RWPE2 (cell line): ENCODE measurements at regions not wholly inside any gene's neighbourhood (a gene's known extent, or its start where the extent isn't known, plus 50 kb on each side); places are given as distances from the start of the nearest gene placed in this dataset.

ENCODE experiments used
- ATAC-seq: fragments of 200-7000 bp; cut with Tn5 transposase; 3 replicates; pipeline ENCODE4 v1.9.1; 2021; ENCODE audit warnings: low read depth
- DNase-seq: peaks from one replicate; pipeline ENCODE4 v3.0.0-alpha.2; 2020; ENCODE audit warnings: low spot score
- H3K27ac ChIP-seq: fragments of 450-650 bp; 2 replicates; pipeline ENCODE4 v1.5.1; 2017; ENCODE audit warnings: mild to moderate bottlenecking; ENCODE audit not compliant: poor library complexity, severe bottlenecking
- H3K27me3 ChIP-seq: fragments of 250-450 bp; sonication (Bioruptor Pico); 2 replicates; pipeline ENCODE4 v1.5.1; 2021; ENCODE audit warnings: mild to moderate bottlenecking, moderate library complexity; ENCODE audit not compliant: insufficient read depth, poor library complexity, severe bottlenecking
- H3K36me3 ChIP-seq: fragments of 250-450 bp; sonication (Bioruptor Pico); 2 replicates; pipeline ENCODE4 v1.5.1; 2020; ENCODE audit warnings: low read depth, mild to moderate bottlenecking, moderate library complexity
- H3K4me1 ChIP-seq: fragments of 250-450 bp; sonication (Bioruptor Pico); 2 replicates; pipeline ENCODE4 v1.5.1; 2021; ENCODE audit warnings: mild to moderate bottlenecking, moderate library complexity; ENCODE audit not compliant: insufficient read depth, poor library complexity, severe bottlenecking
- H3K4me3 ChIP-seq: fragments of 250-450 bp; sonication (Bioruptor Pico); 2 replicates; pipeline ENCODE4 v1.5.1; 2021; ENCODE audit warnings: mild to moderate bottlenecking, moderate library complexity; ENCODE audit not compliant: severe bottlenecking
- H3K9me3 ChIP-seq: fragments of 250-450 bp; sonication (Bioruptor Pico); 2 replicates; pipeline ENCODE4 v1.5.1; 2021; ENCODE audit warnings: mild to moderate bottlenecking, moderate library complexity; ENCODE audit not compliant: severe bottlenecking
- TF ChIP-seq, protein P1 (sequence below): fragments of 450-650 bp; IDR thresholded peaks from one replicate; pipeline ENCODE4 v1.5.1; 2017; ENCODE audit warnings: mild to moderate bottlenecking, moderate library complexity; ENCODE audit not compliant: poor library complexity, severe bottlenecking

DNA sequence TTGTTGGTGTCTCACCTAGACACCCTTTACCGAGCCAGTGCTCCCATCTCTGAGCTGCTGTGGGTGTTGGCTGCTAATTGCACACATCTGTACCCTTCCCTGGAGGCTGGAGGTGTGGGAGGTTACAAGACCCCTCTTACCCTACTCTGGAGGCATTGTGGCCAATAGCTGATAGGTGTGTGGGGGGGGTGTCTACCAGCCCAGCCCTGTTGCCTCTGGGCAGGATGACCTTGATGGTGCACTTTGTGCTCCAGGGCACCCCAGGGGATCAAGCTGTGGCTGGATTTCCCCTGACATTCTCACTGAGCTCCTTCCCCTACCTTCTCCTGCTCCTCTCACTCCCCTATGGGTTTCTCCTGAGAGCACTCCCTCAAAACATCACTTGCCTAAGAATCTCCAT, 104.7 kb upstream of the ADPGK start:
- H3K4me1 ChIP-seq = no peaks in the 10 kb centered on the region

DNA sequence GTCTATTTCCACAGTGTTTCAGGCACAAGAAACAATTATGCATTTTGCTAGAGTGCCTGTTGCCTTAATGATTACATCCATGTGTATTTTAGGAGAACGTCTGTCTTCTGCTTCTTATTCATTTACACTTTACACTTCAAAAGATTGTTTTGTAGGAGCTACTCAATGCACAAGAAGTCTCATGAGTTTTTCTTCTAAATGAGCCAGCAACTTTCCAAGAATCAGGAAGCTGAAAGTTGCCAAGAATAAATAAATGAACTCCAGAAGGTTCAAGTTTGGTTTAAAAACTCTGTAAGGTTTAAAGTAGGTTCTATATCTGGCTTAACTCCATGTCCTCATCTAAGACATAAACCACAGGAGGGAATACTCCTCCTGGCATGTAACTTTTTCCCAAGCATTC, 103.8 kb upstream of the ADPGK start:
- Histone ChIP-seq H3K27ac (no peak overlapping the region), H3K9me3 (peaks cover under 1% of the 10 kb centered on the region), H3K4me3 (no peak overlapping the region), H3K4me1 (no peaks in the 10 kb centered on the region), H3K27me3 (peaks cover 8% of the 10 kb centered on the region), H3K36me3 (no peaks in the 10 kb centered on the region)
- TF ChIP-seq, protein P1, sequence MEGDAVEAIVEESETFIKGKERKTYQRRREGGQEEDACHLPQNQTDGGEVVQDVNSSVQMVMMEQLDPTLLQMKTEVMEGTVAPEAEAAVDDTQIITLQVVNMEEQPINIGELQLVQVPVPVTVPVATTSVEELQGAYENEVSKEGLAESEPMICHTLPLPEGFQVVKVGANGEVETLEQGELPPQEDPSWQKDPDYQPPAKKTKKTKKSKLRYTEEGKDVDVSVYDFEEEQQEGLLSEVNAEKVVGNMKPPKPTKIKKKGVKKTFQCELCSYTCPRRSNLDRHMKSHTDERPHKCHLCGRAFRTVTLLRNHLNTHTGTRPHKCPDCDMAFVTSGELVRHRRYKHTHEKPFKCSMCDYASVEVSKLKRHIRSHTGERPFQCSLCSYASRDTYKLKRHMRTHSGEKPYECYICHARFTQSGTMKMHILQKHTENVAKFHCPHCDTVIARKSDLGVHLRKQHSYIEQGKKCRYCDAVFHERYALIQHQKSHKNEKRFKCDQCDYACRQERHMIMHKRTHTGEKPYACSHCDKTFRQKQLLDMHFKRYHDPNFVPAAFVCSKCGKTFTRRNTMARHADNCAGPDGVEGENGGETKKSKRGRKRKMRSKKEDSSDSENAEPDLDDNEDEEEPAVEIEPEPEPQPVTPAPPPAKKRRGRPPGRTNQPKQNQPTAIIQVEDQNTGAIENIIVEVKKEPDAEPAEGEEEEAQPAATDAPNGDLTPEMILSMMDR = no peak
- no peak for DNase-seq
- no peak for ATAC-seq

More for the DNA sequence above, 104.7 kb upstream of the ADPGK start:
- no peak for DNase-seq
- Histone ChIP-seq H3K27me3 (peaks cover 8% of the 10 kb centered on the region), H3K9me3 (no peaks in the 10 kb centered on the region), H3K36me3 (no peaks in the 10 kb centered on the region), H3K4me3 (no peak overlapping the region), H3K27ac (no peak overlapping the region)
- no peak for ATAC-seq
- TF ChIP-seq, protein P1 = no peak

DNA sequence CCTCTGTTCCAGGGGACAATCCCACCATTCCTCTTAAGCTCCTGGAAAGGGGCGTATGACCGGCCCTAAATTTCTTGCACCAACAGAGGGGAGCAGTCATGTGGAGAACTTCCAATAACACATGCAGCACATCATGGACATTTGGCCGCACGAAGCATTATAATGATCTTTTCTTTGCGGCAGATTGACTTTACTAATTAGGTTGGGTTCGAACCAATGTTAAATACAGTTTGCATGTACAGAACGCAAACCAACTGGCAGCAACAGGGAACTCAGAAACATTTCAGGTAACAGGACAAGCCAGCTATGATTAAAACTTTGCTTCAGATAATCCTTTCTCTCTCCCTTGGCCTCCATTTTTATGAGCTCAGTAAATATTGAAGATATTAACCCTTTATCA, 100.8 kb upstream of the ADPGK start:
- Histone ChIP-seq H3K4me3 (no peak overlapping the region), H3K27ac (no peak overlapping the region), H3K4me1 (no peaks in the 10 kb centered on the region), H3K9me3 (peaks cover 9% of the 10 kb centered on the region), H3K36me3 (no peaks in the 10 kb centered on the region), H3K27me3 (peaks cover 6% of the 10 kb centered on the region)
- no peak for DNase-seq
- no peak for ATAC-seq
- TF ChIP-seq, protein P1 = no peak

DNA sequence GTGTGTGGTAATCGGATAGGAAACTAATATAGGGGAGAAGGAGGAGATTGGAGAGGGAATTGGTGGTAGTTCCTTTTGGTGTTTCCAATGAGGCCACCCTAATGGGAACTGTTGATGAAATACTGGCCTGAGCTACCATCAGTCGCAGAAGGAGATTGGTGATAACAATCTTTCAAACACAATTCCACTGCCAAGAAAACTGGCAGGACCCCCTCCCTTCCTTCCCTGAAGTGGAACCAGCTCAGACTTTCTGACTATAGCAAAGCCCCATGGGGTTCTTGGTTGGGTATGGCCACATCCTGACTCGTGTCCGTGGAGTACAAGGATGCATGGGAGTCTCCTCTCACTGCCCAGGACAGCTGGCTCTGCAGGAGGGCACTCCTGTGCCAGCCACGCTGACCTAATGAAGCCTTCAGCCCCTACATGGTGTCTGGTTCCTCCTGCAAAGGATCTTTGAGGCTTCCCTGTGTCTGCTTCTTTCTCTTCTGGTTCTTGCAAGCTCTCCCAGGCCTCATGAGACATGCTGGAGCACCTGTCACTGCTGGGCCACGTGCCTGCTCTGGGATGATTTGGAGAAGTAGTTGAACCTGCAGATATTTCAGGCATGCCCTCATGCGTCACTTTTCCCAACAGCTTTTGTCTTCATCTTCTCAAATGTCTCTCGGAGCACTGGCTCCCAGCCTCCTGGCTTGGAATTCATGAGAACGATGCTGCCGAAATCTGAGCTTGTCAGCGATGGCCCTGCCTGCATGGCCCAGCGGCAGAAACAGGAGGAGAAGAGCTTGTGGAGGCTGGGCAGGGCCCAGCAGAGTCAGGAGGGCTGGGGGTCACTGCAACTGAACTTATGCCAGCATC, 90.0 kb upstream of the ADPGK start:
- Histone ChIP-seq H3K27ac (no peak overlapping the region), H3K27me3 (peaks cover 6% of the 10 kb centered on the region), H3K4me1 (no peaks in the 10 kb centered on the region), H3K4me3 (no peak overlapping the region), H3K9me3 (no peaks in the 10 kb centered on the region), H3K36me3 (no peaks in the 10 kb centered on the region)
- TF ChIP-seq, protein P1 = no peak
- ATAC-seq (no peak), DNase-seq (no peak)

DNA sequence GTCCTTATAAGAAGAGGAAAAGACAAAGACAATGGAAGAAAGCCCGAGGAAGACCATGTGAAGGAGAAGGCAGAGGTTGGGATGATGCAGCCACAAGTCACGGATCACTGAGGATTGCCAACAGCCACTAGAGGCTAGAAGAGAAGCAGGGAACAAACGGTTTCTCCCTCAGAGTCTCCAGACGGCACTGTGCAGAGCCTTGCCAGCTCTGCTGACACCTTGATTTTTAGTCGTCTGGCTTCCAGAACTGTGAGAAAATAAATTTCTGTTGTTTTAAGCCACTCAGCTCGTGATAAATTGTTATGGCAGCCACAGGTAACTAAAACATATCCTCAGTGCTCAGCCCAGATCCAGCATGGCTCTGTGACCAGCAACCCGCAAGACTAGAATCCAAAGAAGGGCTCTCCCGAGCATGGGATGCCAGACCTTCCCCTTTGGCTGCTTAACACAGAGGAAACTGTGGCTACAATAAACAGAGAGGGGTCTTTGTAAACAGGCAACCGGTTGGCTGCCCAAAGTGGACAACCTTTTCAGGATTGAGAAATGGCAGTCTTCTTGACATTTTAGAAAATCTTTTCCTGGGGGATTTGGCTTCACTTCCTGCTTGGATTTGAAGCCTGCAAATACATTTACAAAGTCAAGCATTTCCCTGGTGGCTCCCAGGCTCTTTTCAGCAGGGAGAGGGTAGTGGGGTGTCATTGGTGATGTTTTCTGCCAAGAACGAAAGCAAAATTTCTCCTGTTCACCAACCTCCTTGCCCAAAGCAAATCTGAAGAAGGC, 88.7 kb upstream of the ADPGK start:
- Histone ChIP-seq H3K9me3 (no peaks in the 10 kb centered on the region), H3K4me1 (no peaks in the 10 kb centered on the region), H3K36me3 (no peaks in the 10 kb centered on the region), H3K4me3 (no peak overlapping the region), H3K27me3 (no peaks in the 10 kb centered on the region), H3K27ac (no peak overlapping the region)
- DNase-seq = no peak
- no peak for ATAC-seq
- TF ChIP-seq, protein P1 = no peak
